ENCODE measurements at regions not wholly inside any gene's neighbourhood (a gene's known extent, or its start where the extent isn't known, plus 50 kb on each side); places are given as distances from the start of the nearest gene placed in this dataset.

GRCh38 chr19:5257155-5258045 lies 83.2 kb downstream of the PTPRS start:
- no peak for TF ChIP-seq POLR2AphosphoS5 (IDR thresholded peaks at IDR 0.05)
- TF ChIP-seq, protein P1, sequence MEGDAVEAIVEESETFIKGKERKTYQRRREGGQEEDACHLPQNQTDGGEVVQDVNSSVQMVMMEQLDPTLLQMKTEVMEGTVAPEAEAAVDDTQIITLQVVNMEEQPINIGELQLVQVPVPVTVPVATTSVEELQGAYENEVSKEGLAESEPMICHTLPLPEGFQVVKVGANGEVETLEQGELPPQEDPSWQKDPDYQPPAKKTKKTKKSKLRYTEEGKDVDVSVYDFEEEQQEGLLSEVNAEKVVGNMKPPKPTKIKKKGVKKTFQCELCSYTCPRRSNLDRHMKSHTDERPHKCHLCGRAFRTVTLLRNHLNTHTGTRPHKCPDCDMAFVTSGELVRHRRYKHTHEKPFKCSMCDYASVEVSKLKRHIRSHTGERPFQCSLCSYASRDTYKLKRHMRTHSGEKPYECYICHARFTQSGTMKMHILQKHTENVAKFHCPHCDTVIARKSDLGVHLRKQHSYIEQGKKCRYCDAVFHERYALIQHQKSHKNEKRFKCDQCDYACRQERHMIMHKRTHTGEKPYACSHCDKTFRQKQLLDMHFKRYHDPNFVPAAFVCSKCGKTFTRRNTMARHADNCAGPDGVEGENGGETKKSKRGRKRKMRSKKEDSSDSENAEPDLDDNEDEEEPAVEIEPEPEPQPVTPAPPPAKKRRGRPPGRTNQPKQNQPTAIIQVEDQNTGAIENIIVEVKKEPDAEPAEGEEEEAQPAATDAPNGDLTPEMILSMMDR (IDR thresholded peaks at IDR 0.05), result no peak
- TF ChIP-seq POLR2A (IDR thresholded peaks at IDR 0.05), result no peak
